Testis (tissue), 2 donors: ENCODE measurements at regions not wholly inside any gene's neighbourhood (a gene's known extent, or its start where the extent isn't known, plus 50 kb on each side); places are given as distances from the start of the nearest gene placed in this dataset.

ENCODE experiments used
- DNase-seq: peaks from one replicate; pipeline ENCODE4 v3.0.0-alpha.2; 2019
- H3K27ac ChIP-seq, 2 donors: fragments of 200-600 bp; sonication (generic); one replicate each; pipeline ENCODE4 v1.5.1; 2019
- H3K27me3 ChIP-seq: fragments of 200-600 bp; sonication (generic); one replicate; pipeline ENCODE4 v1.5.1; 2019
- H3K36me3 ChIP-seq: fragments of 200-600 bp; sonication (generic); one replicate; pipeline ENCODE4 v1.5.1; 2017; ENCODE audit warnings: low read depth; ENCODE audit errors: missing control alignments
- H3K4me1 ChIP-seq: fragments of 200-600 bp; sonication (generic); one replicate; pipeline ENCODE4 v1.5.1; 2019
- H3K4me3 ChIP-seq, 2 donors: fragments of 200-600 bp; sonication (generic); one replicate each; pipeline ENCODE4 v1.5.1; 2017 to 2019
- H3K9me3 ChIP-seq: fragments of 200-600 bp; sonication (generic); one replicate; pipeline ENCODE4 v1.5.1; 2017
- POLR2A ChIP-seq: fragments of 450-650 bp; IDR thresholded peaks from one replicate; pipeline ENCODE4 v1.6.1; 2017; ENCODE audit warnings: antibody characterized with exemption, mild to moderate bottlenecking, moderate library complexity
- WGBS, 2 donors: methylation state at CpG; one replicate each; pipeline ENCODE4 v1.1.5; 2018; 5-methylcytosine and 5-hydroxymethylcytosine counted together
- intact Hi-C: fragments of 100-400 bp; cut with DNase I; formaldehyde crosslinking; loops from one replicate; pipeline ENCODE4 v1.15.1; 2023; ENCODE audit warnings: low total_unique reads
- TF ChIP-seq, protein P1 (sequence below), 3 experiments: fragments of 450-650 bp in 2 of 3; fragments of 200-600 bp in 1 of 3; sonication (generic) in 1 of 3; IDR thresholded peaks; one replicate each; pipeline ENCODE4 v1.5.1; 2016 to 2019; ENCODE audit warnings: antibody characterized with exemption in 3 of 3, mild to moderate bottlenecking in 2 of 3, moderate library complexity in 1 of 3

DNA sequence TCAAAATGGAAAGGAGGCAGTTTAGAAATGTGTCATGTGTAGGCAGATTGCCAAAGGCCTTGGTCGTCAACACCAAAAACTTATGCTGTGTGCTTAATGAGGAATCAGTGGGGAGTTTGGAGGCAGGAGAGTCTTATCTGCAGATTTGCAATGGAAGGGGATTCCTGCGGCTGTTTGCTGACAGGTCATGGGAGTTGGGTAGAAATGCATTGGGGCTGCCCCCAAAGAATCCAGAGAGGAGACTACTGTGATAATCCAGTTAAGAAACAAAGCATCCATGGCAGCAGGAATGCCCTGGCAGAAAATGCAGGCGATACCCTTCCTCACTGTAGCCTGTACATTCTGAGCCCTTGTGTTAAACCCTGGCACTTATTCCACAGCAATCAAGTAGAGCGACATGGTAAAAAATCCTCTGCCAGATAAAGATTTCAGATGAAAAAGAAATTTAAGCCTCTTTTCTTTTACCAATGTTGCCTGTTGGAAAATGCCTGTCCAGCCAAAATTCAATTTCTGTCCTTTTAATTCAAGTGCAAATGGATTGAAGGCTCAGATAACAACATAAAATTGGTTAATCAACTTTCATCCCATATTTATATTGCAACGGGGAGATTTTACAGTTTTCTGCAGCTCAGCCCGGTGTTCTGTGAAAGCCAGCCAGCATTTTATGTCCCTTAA lies 491.0 kb upstream of the CDH5 start:
- WGBS, 2 donors = 74 to 76% methylated on average over 6 of the region's 6 CpGs
- Histone ChIP-seq H3K4me3 (no peak overlapping the region), H3K27me3 (no peaks in the 10 kb centered on the region), H3K27ac (no peak overlapping the region), H3K9me3 (no peaks in the 10 kb centered on the region), H3K4me1 (no peaks in the 10 kb centered on the region), H3K36me3 (no peaks in the 10 kb centered on the region)
- DNase-seq = no peak
- intact Hi-C loops = no loop called here
- TF ChIP-seq POLR2A = no peak
- TF ChIP-seq, protein P1, sequence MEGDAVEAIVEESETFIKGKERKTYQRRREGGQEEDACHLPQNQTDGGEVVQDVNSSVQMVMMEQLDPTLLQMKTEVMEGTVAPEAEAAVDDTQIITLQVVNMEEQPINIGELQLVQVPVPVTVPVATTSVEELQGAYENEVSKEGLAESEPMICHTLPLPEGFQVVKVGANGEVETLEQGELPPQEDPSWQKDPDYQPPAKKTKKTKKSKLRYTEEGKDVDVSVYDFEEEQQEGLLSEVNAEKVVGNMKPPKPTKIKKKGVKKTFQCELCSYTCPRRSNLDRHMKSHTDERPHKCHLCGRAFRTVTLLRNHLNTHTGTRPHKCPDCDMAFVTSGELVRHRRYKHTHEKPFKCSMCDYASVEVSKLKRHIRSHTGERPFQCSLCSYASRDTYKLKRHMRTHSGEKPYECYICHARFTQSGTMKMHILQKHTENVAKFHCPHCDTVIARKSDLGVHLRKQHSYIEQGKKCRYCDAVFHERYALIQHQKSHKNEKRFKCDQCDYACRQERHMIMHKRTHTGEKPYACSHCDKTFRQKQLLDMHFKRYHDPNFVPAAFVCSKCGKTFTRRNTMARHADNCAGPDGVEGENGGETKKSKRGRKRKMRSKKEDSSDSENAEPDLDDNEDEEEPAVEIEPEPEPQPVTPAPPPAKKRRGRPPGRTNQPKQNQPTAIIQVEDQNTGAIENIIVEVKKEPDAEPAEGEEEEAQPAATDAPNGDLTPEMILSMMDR (IDR thresholded peaks at IDR 0.05) = no peak

DNA sequence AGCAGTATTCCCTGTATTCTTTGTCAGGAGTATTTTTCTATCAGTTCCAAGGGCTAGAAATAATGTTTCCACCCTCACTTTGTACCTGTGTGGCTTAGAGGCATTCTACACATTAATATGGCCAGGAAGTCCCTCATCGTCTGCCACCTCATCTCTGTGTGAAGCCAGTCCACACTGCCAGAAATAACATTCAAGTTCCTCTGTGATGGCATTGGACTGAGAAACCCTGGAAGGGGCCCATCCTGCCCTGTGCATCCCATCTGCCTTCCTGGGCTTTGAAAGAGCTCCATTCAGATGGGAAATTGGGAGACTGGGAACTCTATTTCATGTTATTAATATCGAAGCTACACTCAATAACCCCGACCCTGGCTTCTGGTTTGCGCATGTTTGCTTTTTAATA lies 497.2 kb upstream of the CDH5 start:
- intact Hi-C loops = no loop called here
- DNase-seq = no peak
- TF ChIP-seq POLR2A = no peak
- TF ChIP-seq, protein P1 (IDR thresholded peaks at IDR 0.05) = no peak
- no peaks in the 10 kb centered on the region for H3K27me3 ChIP-seq
- no peak overlapping the region for H3K27ac ChIP-seq
- H3K4me1 ChIP-seq = no peaks in the 10 kb centered on the region
- H3K36me3 ChIP-seq = no peaks in the 10 kb centered on the region
- no peaks in the 10 kb centered on the region for H3K9me3 ChIP-seq
- WGBS, 2 donors = 84% methylated on average over 4 of the region's 4 CpGs
- no peak overlapping the region for H3K4me3 ChIP-seq

DNA sequence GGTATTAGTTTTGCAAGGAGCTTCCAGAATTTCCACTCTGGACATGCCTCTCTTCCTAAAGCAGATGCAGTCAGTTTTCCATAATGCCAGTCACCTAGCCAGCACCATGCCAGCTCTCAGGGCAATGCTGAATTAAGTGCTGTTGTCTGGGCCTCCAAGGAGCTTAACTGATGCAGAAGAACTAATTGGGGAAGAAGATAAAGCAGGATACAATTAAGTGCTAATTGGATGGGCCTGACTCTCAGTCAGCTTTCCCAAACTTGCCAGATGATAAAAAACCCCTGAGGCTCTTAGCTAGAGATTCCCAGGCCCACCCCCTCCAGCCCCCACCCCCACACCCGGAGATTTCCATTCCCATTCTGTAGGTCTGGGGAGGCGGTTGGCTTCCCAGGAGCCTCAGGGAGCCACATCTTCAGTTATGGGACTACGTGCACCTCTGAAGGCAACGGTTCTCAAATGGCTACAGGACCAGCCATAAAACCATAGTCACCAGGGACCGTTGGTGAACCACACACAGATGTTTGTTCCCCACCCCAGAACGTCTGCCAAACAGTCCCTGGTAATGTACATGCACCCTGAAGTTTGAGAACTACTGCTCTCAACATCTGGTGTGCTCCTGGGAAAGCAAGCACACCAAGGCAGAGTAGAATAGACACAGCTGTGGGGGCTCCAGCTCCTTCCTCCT lies 499.1 kb upstream of the CDH5 start:
- intact Hi-C loops = no loop called here
- H3K27ac ChIP-seq = no peak overlapping the region
- no peaks in the 10 kb centered on the region for H3K36me3 ChIP-seq
- DNase-seq = no peak
- no peaks in the 10 kb centered on the region for H3K4me1 ChIP-seq
- H3K4me3 ChIP-seq = no peak overlapping the region
- TF ChIP-seq, protein P1 (IDR thresholded peaks at IDR 0.05) = no peak
- TF ChIP-seq POLR2A = no peak
- 71 to 85% methylated on average over 5 to 6 of the region's 6 CpGs for WGBS, 2 donors
- no peaks in the 10 kb centered on the region for H3K27me3 ChIP-seq
- H3K9me3 ChIP-seq = no peaks in the 10 kb centered on the region

DNA sequence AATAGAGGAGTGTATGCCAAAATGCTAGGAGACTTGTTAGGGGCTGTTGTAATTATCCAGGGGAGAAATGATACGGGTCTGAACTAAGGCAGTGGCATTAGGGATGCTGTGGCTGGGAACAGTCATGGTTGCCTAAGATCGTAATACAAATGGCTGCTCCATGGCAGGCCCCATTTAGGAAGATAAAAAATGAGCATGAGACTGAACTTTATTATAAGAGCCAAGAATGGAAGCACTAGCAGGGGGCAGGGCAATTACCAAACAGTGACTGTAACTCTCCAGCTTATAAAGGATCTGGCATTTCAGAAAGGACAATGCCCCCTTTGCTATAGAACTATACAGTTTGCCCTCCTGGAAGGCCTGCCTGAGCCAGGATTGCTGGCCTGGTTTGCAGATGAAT lies 503.3 kb upstream of the CDH5 start:
- TF ChIP-seq, protein P1 (IDR thresholded peaks at IDR 0.05) = no peak
- no peak for TF ChIP-seq POLR2A
- Histone ChIP-seq H3K27me3 (no peaks in the 10 kb centered on the region), H3K36me3 (no peaks in the 10 kb centered on the region), H3K4me3 (no peak overlapping the region), H3K27ac (no peak overlapping the region), H3K4me1 (no peaks in the 10 kb centered on the region), H3K9me3 (no peaks in the 10 kb centered on the region)
- whole genome bisulfite sequencing, 2 donors = 93 to 100% methylated on average over 2 of the region's 2 CpGs
- DNase-seq = no peak
- intact Hi-C loops = no loop called here
